HCT116 (cell line): ENCODE measurements at regions not wholly inside any gene's neighbourhood (a gene's known extent, or its start where the extent isn't known, plus 50 kb on each side); places are given as distances from the start of the nearest gene placed in this dataset.

Source experiments
- ATAC-seq: fragments of 200-7000 bp; cut with Tn5 transposase; 2 replicates; pipeline ENCODE4 v1.9.1; 2020; ENCODE audit warnings: mild to moderate bottlenecking, moderate library complexity
- BruUV-seq: library from RNA; stranded (reverse); fragments of 400-500 nt; replicated peaks from 2 replicates; lab custom pipeline; 2021; lab: Mats Ljungman, UMichigan
- CTCF ChIA-PET: fragments of 300-600 bp; sonication (Branson Sonifier 250); formaldehyde crosslinking; loops from one replicate; lab custom pipeline; 2021; ENCODE audit warnings: antibody characterized with exemption; lab: Charles Lee
- POLR2A ChIA-PET: fragments of 300-600, 350-600 bp; sonication (Branson Sonifier 250); formaldehyde crosslinking; loops from one replicate; lab custom pipeline; 2021; ENCODE audit warnings: antibody characterized with exemption; lab: Charles Lee
- RAD21 ChIA-PET, 2 experiments: fragments of 300-600 bp; sonication (Branson Sonifier 250); formaldehyde crosslinking; loops; one replicate each; lab custom pipeline; 2023; ENCODE audit warnings: low total read pairs in 2 of 2; ENCODE audit not compliant: uncharacterized antibody in 2 of 2, unreplicated experiment in 2 of 2, low non-redundant PET in 1 of 2; lab: Charles Lee
- DNase-seq: peaks from one replicate; pipeline ENCODE4 v3.0.0-alpha.2; 2010; ENCODE audit warnings: low read depth, low spot score
- H2AFZ ChIP-seq: fragments of 200-600 bp; shearing (Covaris generic), sonication (generic); 2 replicates; pipeline ENCODE4 v1.6.1; 2017; ENCODE audit warnings: low read depth, mixed run types, mixed read lengths, antibody characterized with exemption, low read length; ENCODE audit not compliant: poor library complexity, severe bottlenecking
- H3K27ac ChIP-seq: 2 replicates; pipeline ENCODE4 v1.5.1; 2012; ENCODE audit warnings: low read depth, low read length
- H3K27me3 ChIP-seq: fragments of 200-600 bp; sonication (generic); 2 replicates; pipeline ENCODE4 v1.6.1; 2016; ENCODE audit warnings: mixed run types, low read length, mixed read lengths; ENCODE audit not compliant: insufficient read depth
- H3K36me3 ChIP-seq, 2 experiments: fragments of 200-500 bp in 1 of 2; fragments of 200-600 bp in 1 of 2; sonication (Bioruptor generic) in 1 of 2; sonication (generic) in 1 of 2; 2 replicates each; pipeline versions ENCODE4 v1.5.1 to v1.6.1; 2014 to 2016; ENCODE audit warnings: low read length in 2 of 2, inconsistent platforms in 1 of 2, mixed read lengths in 1 of 2, mixed run types in 1 of 2; ENCODE audit not compliant: insufficient read depth in 2 of 2, control insufficient read depth in 1 of 2
- H3K4me1 ChIP-seq, 2 experiments: fragments of 200-600 bp in 1 of 2; sonication (generic) in 1 of 2; 2 replicates each; pipeline versions ENCODE4 v1.5.1 to v1.6.1; 2012 to 2017; ENCODE audit warnings: low read length in 2 of 2, inconsistent platforms in 1 of 2, mild to moderate bottlenecking in 1 of 2, mixed read lengths in 1 of 2, mixed run types in 1 of 2, moderate library complexity in 1 of 2; ENCODE audit not compliant: insufficient read depth in 2 of 2, control insufficient read depth in 1 of 2
- H3K4me2 ChIP-seq: fragments of 200-600 bp; sonication (generic); 2 replicates; pipeline ENCODE4 v1.6.1; 2017; ENCODE audit warnings: mixed run types, low read length, mixed read lengths
- H3K4me3 ChIP-seq, 2 experiments: fragments of 200-600 bp in 1 of 2; sonication (generic) in 1 of 2; replicated peaks in 1 of 2; 2 replicates each; pipeline ENCODE4 v1.5.1; 2011 to 2016; ENCODE audit warnings: low read length in 2 of 2, control low read depth in 1 of 2, low read depth in 1 of 2, mild to moderate bottlenecking in 1 of 2, mixed read lengths in 1 of 2, mixed run types in 1 of 2
- H3K79me2 ChIP-seq: fragments of 200-600 bp; sonication (generic); 2 replicates; pipeline ENCODE4 v1.6.1; 2017; ENCODE audit warnings: mild to moderate bottlenecking, mixed run types, low read length, moderate library complexity, mixed read lengths; ENCODE audit not compliant: insufficient read depth
- H3K9ac ChIP-seq: fragments of 200-600 bp; sonication (generic); 2 replicates; pipeline ENCODE4 v1.6.1; 2016; ENCODE audit warnings: low read length, mixed read lengths
- H3K9me2 ChIP-seq: fragments of 200-600 bp; sonication (generic), shearing (Covaris generic); 2 replicates; pipeline ENCODE4 v1.6.1; 2017; ENCODE audit warnings: mixed run types, mild to moderate bottlenecking, moderate library complexity; ENCODE audit not compliant: insufficient read depth
- H3K9me3 ChIP-seq, 2 experiments: fragments of 200-500 bp in 1 of 2; fragments of 200-600 bp in 1 of 2; sonication (Bioruptor generic) in 1 of 2; sonication (generic) in 1 of 2; 2 replicates each; pipeline ENCODE4 v1.6.1; 2014 to 2017; ENCODE audit warnings: low read length in 2 of 2, mixed read lengths in 2 of 2, inconsistent platforms in 1 of 2, low read depth in 1 of 2, mild to moderate bottlenecking in 1 of 2, mixed run types in 1 of 2, moderate library complexity in 1 of 2; ENCODE audit not compliant: control insufficient read depth in 1 of 2, insufficient read depth in 1 of 2
- H4K20me1 ChIP-seq: fragments of 200-600 bp; sonication (generic), shearing (Covaris generic); 2 replicates; pipeline ENCODE4 v1.6.1; 2017; ENCODE audit warnings: mixed run types, mild to moderate bottlenecking, moderate library complexity; ENCODE audit not compliant: insufficient read depth
- CBX3 ChIP-seq: IDR thresholded peaks from 2 replicates; pipeline ENCODE4 v1.6.1; 2012; ENCODE audit warnings: low read depth
- CEBPB ChIP-seq: IDR thresholded peaks from 2 replicates; pipeline ENCODE4 v1.6.1; 2012; ENCODE audit warnings: low read depth
- EGR1 ChIP-seq: IDR thresholded peaks from 2 replicates; pipeline ENCODE4 v1.6.1; 2012; ENCODE audit warnings: low read depth
- EZH2phosphoT487 ChIP-seq: fragments of 200-600 bp; IDR thresholded peaks from 2 replicates; pipeline ENCODE4 v1.6.1; 2018; ENCODE audit warnings: antibody characterized with exemption, borderline replicate concordance
- FOSL1 ChIP-seq: IDR thresholded peaks from 2 replicates; pipeline ENCODE4 v1.6.1; 2012; ENCODE audit warnings: low read depth
- JUND ChIP-seq: IDR thresholded peaks from 2 replicates; pipeline ENCODE4 v1.6.1; 2012
- POLR2A ChIP-seq: IDR thresholded peaks from 2 replicates; pipeline ENCODE4 v1.7.0; 2011; ENCODE audit warnings: borderline replicate concordance; ENCODE audit not compliant: insufficient read depth, insufficient read length; ENCODE audit errors: extremely low read depth
- POLR2AphosphoS5 ChIP-seq: IDR thresholded peaks from 2 replicates; pipeline ENCODE4 v1.6.1; 2011; ENCODE audit warnings: mild to moderate bottlenecking, low read depth, low read length, moderate library complexity
- YY1 ChIP-seq: IDR thresholded peaks from 2 replicates; pipeline ENCODE4 v1.6.1; 2011; ENCODE audit warnings: low read length, low read depth, moderate library complexity, mild to moderate bottlenecking; ENCODE audit not compliant: insufficient replicate concordance; ENCODE audit errors: extremely low read depth
- ZNF274 ChIP-seq: fragments of 200-500 bp; sonication (Bioruptor generic); IDR thresholded peaks from 2 replicates; pipeline ENCODE4 v1.6.1; 2014; ENCODE audit warnings: mild to moderate bottlenecking, low read depth, low read length, inconsistent platforms
- intact Hi-C: fragments of 100-400 bp; cut with micrococcal nuclease; formaldehyde crosslinking; loops from 2 replicates; pipeline ENCODE4 v1.10.0; 2022
- TF ChIP-seq, protein P1 (sequence below): IDR thresholded peaks from 2 replicates; pipeline ENCODE4 v1.6.1; 2012
- TF ChIP-seq, protein P2 (sequence below), 3 experiments: fragments of 200-600 bp in 1 of 3; sonication (generic) in 1 of 3; IDR thresholded peaks in 2 of 3; conservative IDR thresholded peaks in 1 of 3; 2 replicates each; pipeline ENCODE4 v1.5.1; 2012 to 2017; ENCODE audit warnings: low read depth in 2 of 3, low read length in 2 of 3, antibody characterized with exemption in 1 of 3, borderline replicate concordance in 1 of 3, control low read depth in 1 of 3, mild to moderate bottlenecking in 1 of 3, mixed read lengths in 1 of 3, mixed run types in 1 of 3, moderate library complexity in 1 of 3; ENCODE audit not compliant: insufficient read depth in 1 of 3
- TF ChIP-seq, protein P3 (sequence below): IDR thresholded peaks from 2 replicates; pipeline ENCODE4 v1.6.1; 2011; ENCODE audit warnings: mild to moderate bottlenecking, low read length, moderate library complexity; ENCODE audit not compliant: insufficient replicate concordance; ENCODE audit errors: extremely low read depth
- TF ChIP-seq, protein P4 (sequence below): IDR thresholded peaks from 2 replicates; pipeline ENCODE4 v1.6.1; 2012; ENCODE audit warnings: low read depth
- TF ChIP-seq, protein P5 (sequence below): IDR thresholded peaks from 2 replicates; pipeline ENCODE4 v1.6.1; 2012

DNA sequence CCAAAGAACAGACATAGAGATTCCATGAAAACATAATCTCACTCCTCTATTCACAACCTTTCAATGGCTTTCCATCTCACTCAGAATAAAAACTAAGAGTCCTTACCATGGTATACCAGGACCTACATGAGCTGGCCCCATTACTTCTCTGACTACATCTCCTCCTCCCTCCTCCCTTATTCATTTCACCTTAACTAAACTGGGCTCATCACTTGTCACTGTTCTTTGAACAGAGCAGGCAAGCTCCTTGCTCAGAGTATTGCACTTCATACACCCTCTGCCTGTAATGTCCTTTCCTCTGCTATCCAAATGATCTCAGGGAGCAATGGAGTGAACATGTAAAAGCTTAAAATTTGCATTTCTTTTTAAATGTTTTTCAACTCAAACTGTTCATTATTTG, 142.0 kb downstream of the MRPL39 start:
- Histone ChIP-seq H3K9me3 (no peaks in the 10 kb centered on the region), H3K9ac (no peak overlapping the region), H3K27ac (no peak overlapping the region), H3K4me2 (no peak overlapping the region), H3K36me3 (no peaks in the 10 kb centered on the region), H2AFZ (no peak overlapping the region), H4K20me1 (no peaks in the 10 kb centered on the region), H3K4me1 (no peaks in the 10 kb centered on the region), H3K4me3 (no peak overlapping the region), H3K79me2 (no peaks in the 10 kb centered on the region), H3K9me2 (no peaks in the 10 kb centered on the region), H3K27me3 (no peaks in the 10 kb centered on the region)
- no TSS peak for BruUV-seq
- intact Hi-C loops: no loop called here
- ATAC-seq (no peak), DNase-seq (no peak)
- ChIA-PET RAD21 (no interaction called here), CTCF (no interaction called here), POLR2A (no interaction called here)
- TF ChIP-seq ZNF274 (no peak), CBX3 (no peak), EGR1 (no peak), EZH2phosphoT487 (no peak), YY1 (no peak), POLR2A (no peak), CEBPB (no peak), FOSL1 (no peak), JUND (no peak), POLR2AphosphoS5 (no peak)
- TF ChIP-seq, protein P1, sequence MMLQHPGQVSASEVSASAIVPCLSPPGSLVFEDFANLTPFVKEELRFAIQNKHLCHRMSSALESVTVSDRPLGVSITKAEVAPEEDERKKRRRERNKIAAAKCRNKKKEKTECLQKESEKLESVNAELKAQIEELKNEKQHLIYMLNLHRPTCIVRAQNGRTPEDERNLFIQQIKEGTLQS: no peak
- TF ChIP-seq, protein P2, sequence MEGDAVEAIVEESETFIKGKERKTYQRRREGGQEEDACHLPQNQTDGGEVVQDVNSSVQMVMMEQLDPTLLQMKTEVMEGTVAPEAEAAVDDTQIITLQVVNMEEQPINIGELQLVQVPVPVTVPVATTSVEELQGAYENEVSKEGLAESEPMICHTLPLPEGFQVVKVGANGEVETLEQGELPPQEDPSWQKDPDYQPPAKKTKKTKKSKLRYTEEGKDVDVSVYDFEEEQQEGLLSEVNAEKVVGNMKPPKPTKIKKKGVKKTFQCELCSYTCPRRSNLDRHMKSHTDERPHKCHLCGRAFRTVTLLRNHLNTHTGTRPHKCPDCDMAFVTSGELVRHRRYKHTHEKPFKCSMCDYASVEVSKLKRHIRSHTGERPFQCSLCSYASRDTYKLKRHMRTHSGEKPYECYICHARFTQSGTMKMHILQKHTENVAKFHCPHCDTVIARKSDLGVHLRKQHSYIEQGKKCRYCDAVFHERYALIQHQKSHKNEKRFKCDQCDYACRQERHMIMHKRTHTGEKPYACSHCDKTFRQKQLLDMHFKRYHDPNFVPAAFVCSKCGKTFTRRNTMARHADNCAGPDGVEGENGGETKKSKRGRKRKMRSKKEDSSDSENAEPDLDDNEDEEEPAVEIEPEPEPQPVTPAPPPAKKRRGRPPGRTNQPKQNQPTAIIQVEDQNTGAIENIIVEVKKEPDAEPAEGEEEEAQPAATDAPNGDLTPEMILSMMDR (IDR thresholded peaks at IDR 0.05 in 2 of 3, conservative IDR thresholded peaks at IDR 0.05 in 1 of 3; ENCODE audit: borderline replicate concordance in 1 of 3, insufficient read depth in 1 of 3, low read depth in 2 of 3, low read length in 2 of 3): no peak
- TF ChIP-seq, protein P3, sequence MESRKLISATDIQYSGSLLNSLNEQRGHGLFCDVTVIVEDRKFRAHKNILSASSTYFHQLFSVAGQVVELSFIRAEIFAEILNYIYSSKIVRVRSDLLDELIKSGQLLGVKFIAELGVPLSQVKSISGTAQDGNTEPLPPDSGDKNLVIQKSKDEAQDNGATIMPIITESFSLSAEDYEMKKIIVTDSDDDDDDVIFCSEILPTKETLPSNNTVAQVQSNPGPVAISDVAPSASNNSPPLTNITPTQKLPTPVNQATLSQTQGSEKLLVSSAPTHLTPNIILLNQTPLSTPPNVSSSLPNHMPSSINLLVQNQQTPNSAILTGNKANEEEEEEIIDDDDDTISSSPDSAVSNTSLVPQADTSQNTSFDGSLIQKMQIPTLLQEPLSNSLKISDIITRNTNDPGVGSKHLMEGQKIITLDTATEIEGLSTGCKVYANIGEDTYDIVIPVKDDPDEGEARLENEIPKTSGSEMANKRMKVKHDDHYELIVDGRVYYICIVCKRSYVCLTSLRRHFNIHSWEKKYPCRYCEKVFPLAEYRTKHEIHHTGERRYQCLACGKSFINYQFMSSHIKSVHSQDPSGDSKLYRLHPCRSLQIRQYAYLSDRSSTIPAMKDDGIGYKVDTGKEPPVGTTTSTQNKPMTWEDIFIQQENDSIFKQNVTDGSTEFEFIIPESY: no peak
- TF ChIP-seq, protein P4, sequence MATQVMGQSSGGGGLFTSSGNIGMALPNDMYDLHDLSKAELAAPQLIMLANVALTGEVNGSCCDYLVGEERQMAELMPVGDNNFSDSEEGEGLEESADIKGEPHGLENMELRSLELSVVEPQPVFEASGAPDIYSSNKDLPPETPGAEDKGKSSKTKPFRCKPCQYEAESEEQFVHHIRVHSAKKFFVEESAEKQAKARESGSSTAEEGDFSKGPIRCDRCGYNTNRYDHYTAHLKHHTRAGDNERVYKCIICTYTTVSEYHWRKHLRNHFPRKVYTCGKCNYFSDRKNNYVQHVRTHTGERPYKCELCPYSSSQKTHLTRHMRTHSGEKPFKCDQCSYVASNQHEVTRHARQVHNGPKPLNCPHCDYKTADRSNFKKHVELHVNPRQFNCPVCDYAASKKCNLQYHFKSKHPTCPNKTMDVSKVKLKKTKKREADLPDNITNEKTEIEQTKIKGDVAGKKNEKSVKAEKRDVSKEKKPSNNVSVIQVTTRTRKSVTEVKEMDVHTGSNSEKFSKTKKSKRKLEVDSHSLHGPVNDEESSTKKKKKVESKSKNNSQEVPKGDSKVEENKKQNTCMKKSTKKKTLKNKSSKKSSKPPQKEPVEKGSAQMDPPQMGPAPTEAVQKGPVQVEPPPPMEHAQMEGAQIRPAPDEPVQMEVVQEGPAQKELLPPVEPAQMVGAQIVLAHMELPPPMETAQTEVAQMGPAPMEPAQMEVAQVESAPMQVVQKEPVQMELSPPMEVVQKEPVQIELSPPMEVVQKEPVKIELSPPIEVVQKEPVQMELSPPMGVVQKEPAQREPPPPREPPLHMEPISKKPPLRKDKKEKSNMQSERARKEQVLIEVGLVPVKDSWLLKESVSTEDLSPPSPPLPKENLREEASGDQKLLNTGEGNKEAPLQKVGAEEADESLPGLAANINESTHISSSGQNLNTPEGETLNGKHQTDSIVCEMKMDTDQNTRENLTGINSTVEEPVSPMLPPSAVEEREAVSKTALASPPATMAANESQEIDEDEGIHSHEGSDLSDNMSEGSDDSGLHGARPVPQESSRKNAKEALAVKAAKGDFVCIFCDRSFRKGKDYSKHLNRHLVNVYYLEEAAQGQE: no peak
- TF ChIP-seq, protein P5, sequence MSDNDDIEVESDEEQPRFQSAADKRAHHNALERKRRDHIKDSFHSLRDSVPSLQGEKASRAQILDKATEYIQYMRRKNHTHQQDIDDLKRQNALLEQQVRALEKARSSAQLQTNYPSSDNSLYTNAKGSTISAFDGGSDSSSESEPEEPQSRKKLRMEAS: no peak
